ENCODE measurements at regions not wholly inside any gene's neighbourhood (a gene's known extent, or its start where the extent isn't known, plus 50 kb on each side); places are given as distances from the start of the nearest gene placed in this dataset.

- H3K4me1 ChIP-seq, result no peaks in the 10 kb centered on the region
- no peaks in the 10 kb centered on the region for H3K36me3 ChIP-seq (ENCODE audit: insufficient read depth in 1 of 2, low read depth in 1 of 2)
- H3K27me3 ChIP-seq (ENCODE audit: insufficient read depth in 3 of 3, low read length in 2 of 3), result no peaks in the 10 kb centered on the region
- intact Hi-C loops (cut with DNase I), result no loop called here
- H3K9me3 ChIP-seq, result no peaks in the 10 kb centered on the region
- no peak overlapping the region for H3K4me3 ChIP-seq
- no peak for ATAC-seq
- TF ChIP-seq CTCF (IDR thresholded peaks at IDR 0.05), result no peak
- DNase-seq, result no peak
- no peak overlapping the region for H3K27ac ChIP-seq
These were observed 197.1 kb upstream of the TMEM196 start for GRCh38 chr7:19970514-19970913.

GRCh38 chr7:19969859-19970493 lies 196.6 kb upstream of the TMEM196 start:
- TF ChIP-seq CTCF (IDR thresholded peaks at IDR 0.05), result no peak
- H3K36me3 ChIP-seq (ENCODE audit: insufficient read depth in 1 of 2, low read depth in 1 of 2), result no peaks in the 10 kb centered on the region
- H3K4me1 ChIP-seq, result no peaks in the 10 kb centered on the region
- H3K9me3 ChIP-seq, result no peaks in the 10 kb centered on the region
- intact Hi-C loops (cut with DNase I), result no loop called here
- H3K27me3 ChIP-seq (ENCODE audit: insufficient read depth in 3 of 3, low read length in 2 of 3), result no peaks in the 10 kb centered on the region
- WGBS, 3 donors, result 33 to 40% (median 38%) methylated on average over 4 of the region's 4 CpGs
- H3K4me3 ChIP-seq, result no peak overlapping the region
- ATAC-seq (no peak), DNase-seq (no peak)
- no peak overlapping the region for H3K27ac ChIP-seq

- H3K4me3 ChIP-seq, result no peak overlapping the region
- DNase-seq (no peak), ATAC-seq (no peak)
- no peaks in the 10 kb centered on the region for H3K27me3 ChIP-seq (ENCODE audit: insufficient read depth in 3 of 3, low read length in 2 of 3)
- TF ChIP-seq CTCF (IDR thresholded peaks at IDR 0.05), result no peak
- H3K27ac ChIP-seq, result no peak overlapping the region
- H3K36me3 ChIP-seq (ENCODE audit: insufficient read depth in 1 of 2, low read depth in 1 of 2), result no peaks in the 10 kb centered on the region
- no peaks in the 10 kb centered on the region for H3K9me3 ChIP-seq
- WGBS, 3 donors, result 33 to 55% (median 37%) methylated on average over 2 of the region's 2 CpGs
- no peaks in the 10 kb centered on the region for H3K4me1 ChIP-seq
- intact Hi-C loops (cut with DNase I), result no loop called here
These were observed 190.8 kb upstream of the TMEM196 start for GRCh38 chr7:19964246-19964645.

- H3K27ac ChIP-seq, result no peak overlapping the region
- ATAC-seq, result no peak
These were observed 190.3 kb upstream of the TMEM196 start for GRCh38 chr7:19963695-19964094.

More at GRCh38 chr7:19963695-19964094, 190.3 kb upstream of the TMEM196 start:
- no peak overlapping the region for H3K4me3 ChIP-seq
- no peak for TF ChIP-seq CTCF (IDR thresholded peaks at IDR 0.05)
- no peaks in the 10 kb centered on the region for H3K27me3 ChIP-seq (ENCODE audit: insufficient read depth in 3 of 3, low read length in 2 of 3)
- H3K4me1 ChIP-seq, result no peaks in the 10 kb centered on the region
- no peak for DNase-seq
- H3K9me3 ChIP-seq, result no peaks in the 10 kb centered on the region
- intact Hi-C loops (cut with DNase I), result no loop called here
- WGBS, 3 donors, result 68 to 86% (median 70%) methylated on average over 1 of the region's 1 CpG
- H3K36me3 ChIP-seq (ENCODE audit: insufficient read depth in 1 of 2, low read depth in 1 of 2), result no peaks in the 10 kb centered on the region
